ENCODE measurements at regions not wholly inside any gene's neighbourhood (a gene's known extent, or its start where the extent isn't known, plus 50 kb on each side); places are given as distances from the start of the nearest gene placed in this dataset.
"Not testable (repeated sequence)": the region's sequence is repeated elsewhere in the genome, so short reads cannot be mapped to it uniquely, and the experiment has no call there.

DNA sequence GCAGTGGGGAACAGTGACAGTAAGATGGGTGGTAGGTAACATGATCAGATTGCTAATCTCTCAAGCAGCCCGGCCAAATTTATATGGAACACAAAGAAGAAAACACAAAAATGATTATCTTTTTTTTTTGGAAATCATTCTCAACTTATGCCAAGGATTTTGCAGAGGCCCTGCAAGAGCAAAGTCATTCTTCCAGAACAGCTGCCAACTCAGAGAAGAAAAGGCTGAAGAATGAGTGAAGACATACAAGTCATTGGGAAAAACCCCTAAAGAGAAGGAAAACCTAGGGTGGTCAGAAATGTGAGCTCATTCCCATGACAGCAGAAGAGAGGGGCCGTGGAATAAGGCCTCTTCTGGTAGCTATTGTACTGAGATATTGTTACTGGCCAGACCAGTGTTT, 246.7 kb downstream of the SHOX2 start:
- H3K27ac Mint-ChIP-seq, result no peak overlapping the region
- H3K4me3 Mint-ChIP-seq, result no peak overlapping the region
- DNase-seq (ENCODE audit: low spot score), result no peak
- no peaks in the 10 kb centered on the region for H3K4me1 Mint-ChIP-seq (ENCODE audit: low read depth)
- H3K9me3 Mint-ChIP-seq, result no peaks in the 10 kb centered on the region
- no peaks in the 10 kb centered on the region for H3K27me3 Mint-ChIP-seq (ENCODE audit: low read depth)
- H3K36me3 Mint-ChIP-seq (ENCODE audit: low read depth), result no peaks in the 10 kb centered on the region

GRCh38 chr3:157858821-157859220, 247.4 kb downstream of the SHOX2 start:
- H3K4me1 Mint-ChIP-seq (ENCODE audit: low read depth), result no peaks in the 10 kb centered on the region
- no peaks in the 10 kb centered on the region for H3K9me3 Mint-ChIP-seq
- no peak for DNase-seq (ENCODE audit: low spot score)
- no peaks in the 10 kb centered on the region for H3K36me3 Mint-ChIP-seq (ENCODE audit: low read depth)
- H3K4me3 Mint-ChIP-seq, result no peak overlapping the region
- H3K27me3 Mint-ChIP-seq (ENCODE audit: low read depth), result no peaks in the 10 kb centered on the region
- H3K27ac Mint-ChIP-seq, result no peak overlapping the region

DNA sequence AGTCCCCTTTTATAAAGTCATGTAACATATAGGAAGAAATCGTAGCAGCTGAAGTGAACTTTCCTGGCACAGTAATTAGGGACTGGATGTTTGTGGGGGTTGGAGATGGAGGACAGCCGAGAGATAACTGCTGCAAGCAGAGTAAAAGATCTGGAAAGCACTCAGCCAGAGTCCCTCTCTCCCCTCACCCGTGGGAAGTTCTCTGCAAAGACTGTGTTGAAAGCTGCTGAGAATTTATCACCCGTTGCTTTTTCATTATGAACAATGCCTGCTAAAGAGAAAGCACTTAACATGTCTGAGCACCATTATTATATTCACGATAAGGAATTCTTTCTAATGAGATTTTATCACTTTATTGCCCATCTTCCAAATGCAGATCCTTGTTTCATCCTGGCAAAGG, 248.8 kb downstream of the SHOX2 start:
- Mint-ChIP-seq H3K27ac (no peak overlapping the region), H3K27me3 (ENCODE audit: low read depth) (no peaks in the 10 kb centered on the region), H3K36me3 (ENCODE audit: low read depth) (no peaks in the 10 kb centered on the region), H3K4me1 (ENCODE audit: low read depth) (no peaks in the 10 kb centered on the region), H3K4me3 (no peak overlapping the region), H3K9me3 (no peaks in the 10 kb centered on the region)
- no peak for DNase-seq (ENCODE audit: low spot score)

GRCh38 chr3:157856078-157856939, 249.9 kb downstream of the SHOX2 start:
- DNase-seq (ENCODE audit: low spot score), result no peak
- Mint-ChIP-seq H3K27ac (no peak overlapping the region), H3K9me3 (no peaks in the 10 kb centered on the region), H3K36me3 (ENCODE audit: low read depth) (no peaks in the 10 kb centered on the region), H3K4me3 (no peak overlapping the region), H3K4me1 (ENCODE audit: low read depth) (no peaks in the 10 kb centered on the region), H3K27me3 (ENCODE audit: low read depth) (no peaks in the 10 kb centered on the region)

- H3K27me3 Mint-ChIP-seq (ENCODE audit: low read depth); H3K9me3 Mint-ChIP-seq; DNase-seq (ENCODE audit: low spot score); H3K4me1 Mint-ChIP-seq (ENCODE audit: low read depth); H3K27ac Mint-ChIP-seq; H3K36me3 Mint-ChIP-seq (ENCODE audit: low read depth); H3K4me3 Mint-ChIP-seq: not testable (repeated sequence)
These were observed 260.4 kb downstream of the SHOX2 start for GRCh38 chr3:157845839-157846238.

DNA sequence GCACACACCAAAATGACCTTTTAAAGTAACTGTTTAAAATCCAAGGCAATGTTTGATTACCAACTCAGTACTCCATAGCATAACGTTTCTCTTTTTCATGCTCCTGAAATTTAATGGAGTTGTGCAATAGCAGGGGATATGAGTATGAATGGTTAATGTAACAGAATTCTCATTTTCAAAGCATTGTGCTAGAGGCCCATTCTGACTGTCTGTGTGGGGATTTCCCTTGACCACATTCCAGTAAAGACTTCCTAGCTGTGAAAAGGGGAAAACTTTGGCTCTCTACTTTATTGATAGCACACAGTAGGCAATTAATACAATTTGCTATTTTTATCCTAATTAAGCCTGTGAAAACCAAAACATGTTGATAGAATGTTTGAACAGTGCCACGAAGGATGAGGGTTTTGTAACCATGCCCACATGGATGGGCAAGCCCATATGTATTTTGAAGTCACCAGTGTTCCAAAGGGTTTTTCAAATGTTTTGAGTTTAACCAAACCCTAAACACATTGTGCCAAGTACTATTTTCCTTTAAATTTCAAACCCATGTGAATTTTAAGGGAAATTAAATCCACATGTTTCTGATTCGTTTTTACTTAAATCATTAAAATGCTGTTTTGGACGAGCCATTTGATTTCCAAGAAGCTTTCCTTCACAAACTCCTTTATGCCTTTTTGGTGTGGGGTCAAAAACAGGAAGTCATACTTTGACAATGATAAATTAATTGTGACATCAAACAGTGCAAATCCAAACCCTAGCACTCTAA, 261.2 kb downstream of the SHOX2 start:
- Mint-ChIP-seq H3K9me3 (no peaks in the 10 kb centered on the region), H3K27me3 (ENCODE audit: low read depth) (no peaks in the 10 kb centered on the region), H3K36me3 (ENCODE audit: low read depth) (no peaks in the 10 kb centered on the region), H3K4me1 (ENCODE audit: low read depth) (no peaks in the 10 kb centered on the region), H3K4me3 (no peak overlapping the region), H3K27ac (no peak overlapping the region)
- no peak for DNase-seq (ENCODE audit: low spot score)

- Mint-ChIP-seq H3K4me3 (no peak overlapping the region), H3K27me3 (ENCODE audit: low read depth) (no peaks in the 10 kb centered on the region), H3K4me1 (ENCODE audit: low read depth) (no peaks in the 10 kb centered on the region), H3K36me3 (ENCODE audit: low read depth) (no peaks in the 10 kb centered on the region), H3K27ac (no peak overlapping the region), H3K9me3 (no peaks in the 10 kb centered on the region)
- no peak for DNase-seq (ENCODE audit: low spot score)
These were observed 262.0 kb downstream of the SHOX2 start for GRCh38 chr3:157844216-157844615.

DNA sequence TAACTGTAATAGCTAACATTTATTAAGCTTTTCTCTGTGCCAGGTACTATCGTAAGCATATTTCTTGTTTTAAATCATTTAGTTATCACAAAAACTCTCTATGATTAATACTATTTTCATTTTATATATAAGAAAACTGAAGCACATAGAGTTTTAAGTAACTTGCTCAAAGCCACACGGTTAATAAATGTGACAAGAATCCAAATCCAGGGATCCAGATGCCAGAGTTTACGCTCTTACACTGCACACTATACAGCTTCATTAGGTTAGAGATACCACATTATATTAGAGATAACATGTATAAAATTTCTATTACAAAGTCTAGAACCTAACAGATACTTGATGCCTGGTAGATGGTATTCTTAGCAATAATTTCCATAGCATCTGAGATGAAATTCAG, 265.2 kb downstream of the SHOX2 start:
- no peaks in the 10 kb centered on the region for H3K27me3 Mint-ChIP-seq (ENCODE audit: low read depth)
- no peak for DNase-seq (ENCODE audit: low spot score)
- H3K9me3 Mint-ChIP-seq, result no peaks in the 10 kb centered on the region
- H3K4me3 Mint-ChIP-seq, result no peak overlapping the region
- no peak overlapping the region for H3K27ac Mint-ChIP-seq
- no peaks in the 10 kb centered on the region for H3K36me3 Mint-ChIP-seq (ENCODE audit: low read depth)
- no peaks in the 10 kb centered on the region for H3K4me1 Mint-ChIP-seq (ENCODE audit: low read depth)

DNA sequence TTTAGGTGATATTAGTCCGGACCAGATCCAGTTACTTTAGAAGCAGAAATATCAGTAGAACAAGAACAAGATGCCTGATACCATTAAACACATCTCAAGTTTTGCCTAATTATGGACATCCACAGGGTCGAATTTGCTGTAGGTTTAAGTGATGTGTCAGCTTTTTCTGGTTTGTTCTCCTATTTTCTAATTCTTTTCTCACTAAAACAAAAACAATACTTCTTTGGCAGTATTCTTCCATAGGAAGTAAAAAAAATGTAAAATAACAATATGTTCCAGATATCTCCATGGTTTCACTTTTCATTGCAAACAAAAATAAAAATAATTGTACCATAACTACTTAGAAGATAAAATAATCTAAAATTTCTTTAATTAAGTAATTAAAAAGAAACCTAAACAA, 265.7 kb downstream of the SHOX2 start:
- DNase-seq (ENCODE audit: low spot score), result no peak
- Mint-ChIP-seq H3K27me3 (ENCODE audit: low read depth) (no peaks in the 10 kb centered on the region), H3K4me3 (no peak overlapping the region), H3K36me3 (ENCODE audit: low read depth) (no peaks in the 10 kb centered on the region), H3K4me1 (ENCODE audit: low read depth) (no peaks in the 10 kb centered on the region), H3K27ac (no peak overlapping the region), H3K9me3 (no peaks in the 10 kb centered on the region)

- no peak overlapping the region for H3K4me3 Mint-ChIP-seq
- H3K27me3 Mint-ChIP-seq (ENCODE audit: low read depth), result no peaks in the 10 kb centered on the region
- H3K4me1 Mint-ChIP-seq (ENCODE audit: low read depth), result no peaks in the 10 kb centered on the region
- H3K27ac Mint-ChIP-seq, result no peak overlapping the region
- no peaks in the 10 kb centered on the region for H3K9me3 Mint-ChIP-seq
- no peak for DNase-seq (ENCODE audit: low spot score)
- no peaks in the 10 kb centered on the region for H3K36me3 Mint-ChIP-seq (ENCODE audit: low read depth)
These were observed 267.8 kb downstream of the SHOX2 start for GRCh38 chr3:157838457-157838856.

- Mint-ChIP-seq H3K27ac (no peak overlapping the region), H3K36me3 (ENCODE audit: low read depth) (no peaks in the 10 kb centered on the region), H3K27me3 (ENCODE audit: low read depth) (no peaks in the 10 kb centered on the region), H3K9me3 (no peaks in the 10 kb centered on the region), H3K4me3 (no peak overlapping the region), H3K4me1 (ENCODE audit: low read depth) (no peaks in the 10 kb centered on the region)
- no peak for DNase-seq (ENCODE audit: low spot score)
These were observed 268.9 kb downstream of the SHOX2 start for GRCh38 chr3:157837336-157837735.

GRCh38 chr3:157836022-157836421, 270.2 kb downstream of the SHOX2 start:
- Mint-ChIP-seq H3K27me3 (ENCODE audit: low read depth) (no peaks in the 10 kb centered on the region), H3K36me3 (ENCODE audit: low read depth) (no peaks in the 10 kb centered on the region), H3K4me1 (ENCODE audit: low read depth) (no peaks in the 10 kb centered on the region), H3K9me3 (no peaks in the 10 kb centered on the region), H3K4me3 (no peak overlapping the region), H3K27ac (no peak overlapping the region)
- DNase-seq (ENCODE audit: low spot score), result no peak

DNA sequence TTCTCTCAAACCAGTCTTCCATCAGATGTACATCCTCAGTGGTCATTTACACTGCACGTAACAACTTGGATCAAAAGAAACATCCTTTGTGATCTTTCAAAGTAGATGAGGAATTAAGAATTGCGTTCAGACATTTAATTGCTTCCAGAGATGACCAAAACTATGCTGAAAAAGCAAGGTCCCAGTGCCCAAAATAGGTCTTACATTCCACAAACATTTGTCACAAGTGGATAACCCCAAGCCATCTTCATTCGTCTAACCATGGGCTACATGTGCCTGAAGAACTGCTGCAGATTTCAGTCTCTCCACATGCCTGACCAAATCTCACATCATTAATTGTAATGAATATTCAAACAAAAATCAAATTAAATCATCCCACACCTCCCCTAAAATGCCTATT, 273.6 kb downstream of the SHOX2 start:
- no peaks in the 10 kb centered on the region for H3K36me3 Mint-ChIP-seq (ENCODE audit: low read depth)

DNA sequence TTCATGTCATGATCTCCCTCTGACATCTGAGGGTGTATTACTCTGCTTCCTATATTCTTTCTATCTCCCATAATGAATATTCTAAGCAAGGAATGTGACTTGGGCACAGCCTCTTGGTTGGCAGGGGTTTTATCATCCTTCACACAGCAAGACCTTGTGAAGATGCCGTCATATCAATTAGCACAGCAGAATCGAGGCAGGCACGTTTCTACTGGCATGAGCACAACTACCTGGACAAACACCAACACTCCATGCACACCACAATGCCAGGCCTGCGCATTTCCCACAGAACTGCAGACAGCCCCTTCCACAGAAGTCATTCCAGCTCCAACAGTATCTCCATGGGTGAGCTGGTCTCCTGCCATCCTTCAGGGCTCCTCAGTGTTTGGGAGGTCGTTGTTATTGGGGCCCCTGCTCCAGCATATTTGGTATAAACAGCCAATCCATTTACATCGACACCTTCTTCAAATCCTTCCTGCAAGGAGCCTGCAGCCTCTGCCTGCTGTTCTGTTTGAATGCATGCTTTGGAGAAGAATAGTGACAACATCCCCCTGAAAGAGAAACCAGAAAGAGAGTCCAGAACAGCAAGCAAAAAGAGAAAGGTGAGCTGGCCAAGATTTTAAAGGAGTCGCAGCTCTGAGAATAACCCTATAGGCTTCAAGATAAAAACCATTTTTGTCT, 275.5 kb downstream of the SHOX2 start:
- H3K4me1 Mint-ChIP-seq (ENCODE audit: low read depth), result no peaks in the 10 kb centered on the region
- DNase-seq (ENCODE audit: low spot score), result no peak
- no peaks in the 10 kb centered on the region for H3K27me3 Mint-ChIP-seq (ENCODE audit: low read depth)
- no peak overlapping the region for H3K4me3 Mint-ChIP-seq
- H3K9me3 Mint-ChIP-seq, result no peaks in the 10 kb centered on the region
- no peaks in the 10 kb centered on the region for H3K36me3 Mint-ChIP-seq (ENCODE audit: low read depth)
- H3K27ac Mint-ChIP-seq, result no peak overlapping the region

More for the DNA sequence above, 273.6 kb downstream of the SHOX2 start:
- no peaks in the 10 kb centered on the region for H3K4me1 Mint-ChIP-seq (ENCODE audit: low read depth)
- no peak overlapping the region for H3K27ac Mint-ChIP-seq
- DNase-seq (ENCODE audit: low spot score), result no peak
- no peaks in the 10 kb centered on the region for H3K9me3 Mint-ChIP-seq
- H3K27me3 Mint-ChIP-seq (ENCODE audit: low read depth), result no peaks in the 10 kb centered on the region
- H3K4me3 Mint-ChIP-seq, result no peak overlapping the region

Measured in T-helper 2 cell treated with Interferon-gamma antibody and Interleukin-4, amounts not matched to agents 5 μg/mL and 100 μg/mL, for 36 hours (primary cell).